GM06990 (cell line): ENCODE measurements at regions not wholly inside any gene's neighbourhood (a gene's known extent, or its start where the extent isn't known, plus 50 kb on each side); places are given as distances from the start of the nearest gene placed in this dataset.

ENCODE experiments used
- DNase-seq: peaks from one replicate; pipeline ENCODE4 v3.0.0-alpha.2; 2011; ENCODE audit not compliant: insufficient read length; ENCODE audit errors: extremely low read depth
- H3K27me3 ChIP-seq: replicated peaks from 2 replicates; pipeline ENCODE4 v1.6.0; 2011; ENCODE audit warnings: low read length; ENCODE audit not compliant: control insufficient read depth, insufficient read depth
- H3K36me3 ChIP-seq: 2 replicates; pipeline ENCODE4 v1.5.1; 2011; ENCODE audit warnings: low read length; ENCODE audit not compliant: control insufficient read depth, insufficient read depth
- H3K4me3 ChIP-seq: replicated peaks from 2 replicates; pipeline ENCODE4 v1.5.1; 2011; ENCODE audit warnings: low read depth, mild to moderate bottlenecking, control low read depth, low read length
- CTCF ChIP-seq: IDR thresholded peaks from 2 replicates; pipeline ENCODE4 v1.5.1; 2011; ENCODE audit warnings: low read length, control low read depth, mild to moderate bottlenecking, inconsistent platforms; ENCODE audit not compliant: insufficient read depth, poor library complexity, severe bottlenecking

- TF ChIP-seq CTCF = no peak
- DNase-seq = no peak
- no peak overlapping the region for H3K4me3 ChIP-seq
- no peaks in the 10 kb centered on the region for H3K36me3 ChIP-seq
- H3K27me3 ChIP-seq = no peaks in the 10 kb centered on the region
Measured at GRCh38 chr16:35753559-35754390, 2294.4 kb downstream of the TP53TG3F start.

- no peak for DNase-seq
- no peak overlapping the region for H3K4me3 ChIP-seq
- TF ChIP-seq CTCF = no peak
- H3K27me3 ChIP-seq = no peaks in the 10 kb centered on the region
- no peaks in the 10 kb centered on the region for H3K36me3 ChIP-seq
Measured at GRCh38 chr16:35754391-35755369, 2295.3 kb downstream of the TP53TG3F start.

GRCh38 chr16:35788381-35788780 lies 2329.0 kb downstream of the TP53TG3F start:
- TF ChIP-seq CTCF = no peak
- DNase-seq = no peak
- no peaks in the 10 kb centered on the region for H3K36me3 ChIP-seq
- H3K4me3 ChIP-seq = no peak overlapping the region
- H3K27me3 ChIP-seq = no peaks in the 10 kb centered on the region

GRCh38 chr16:35792516-35793285 lies 2333.3 kb downstream of the TP53TG3F start:
- Histone ChIP-seq H3K27me3 (no peaks in the 10 kb centered on the region), H3K4me3 (no peak overlapping the region)
- DNase-seq = no peak

More at GRCh38 chr16:35792516-35793285, 2333.3 kb downstream of the TP53TG3F start:
- H3K36me3 ChIP-seq = no peaks in the 10 kb centered on the region
- no peak for TF ChIP-seq CTCF
